GM21723 (cell line): ENCODE measurements at regions not wholly inside any gene's neighbourhood (a gene's known extent, or its start where the extent isn't known, plus 50 kb on each side); places are given as distances from the start of the nearest gene placed in this dataset.
"Not testable (repeated sequence)": the region's sequence is repeated elsewhere in the genome, so short reads cannot be mapped to it uniquely, and the experiment has no call there.

Experiments
- ATAC-seq: cut with Tn5 transposase; IDR thresholded peaks from one replicate; pipeline ENCODE4 v1.9.1; 2021; ENCODE audit warnings: mild to moderate bottlenecking, moderate library complexity; ENCODE audit not compliant: unreplicated experiment

GRCh38 chr14:27862684-27863083, 903.9 kb upstream of the FOXG1 start:
- no peak for ATAC-seq

DNA sequence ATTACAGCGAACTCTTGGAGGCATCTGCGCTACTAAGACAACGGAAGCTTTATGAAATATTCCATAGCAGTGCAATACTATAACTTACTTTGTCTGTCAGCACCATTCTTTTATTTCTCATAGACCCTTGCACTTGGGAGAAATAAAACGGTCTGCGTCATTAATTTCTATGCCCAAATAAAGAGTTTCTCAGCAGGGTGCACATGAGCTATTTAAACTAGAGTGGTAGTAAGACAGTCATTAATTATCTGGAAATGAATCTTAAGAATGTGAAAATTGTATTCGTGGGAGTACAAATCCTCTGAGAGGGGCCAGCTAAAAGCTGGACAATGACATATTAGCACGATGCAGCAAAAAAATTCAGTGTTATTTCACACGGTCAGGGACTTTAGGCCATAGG, 903.4 kb upstream of the FOXG1 start:
- no peak for ATAC-seq

- ATAC-seq, result no peak
Observed at GRCh38 chr14:27881063-27881462, 885.5 kb upstream of the FOXG1 start.

DNA sequence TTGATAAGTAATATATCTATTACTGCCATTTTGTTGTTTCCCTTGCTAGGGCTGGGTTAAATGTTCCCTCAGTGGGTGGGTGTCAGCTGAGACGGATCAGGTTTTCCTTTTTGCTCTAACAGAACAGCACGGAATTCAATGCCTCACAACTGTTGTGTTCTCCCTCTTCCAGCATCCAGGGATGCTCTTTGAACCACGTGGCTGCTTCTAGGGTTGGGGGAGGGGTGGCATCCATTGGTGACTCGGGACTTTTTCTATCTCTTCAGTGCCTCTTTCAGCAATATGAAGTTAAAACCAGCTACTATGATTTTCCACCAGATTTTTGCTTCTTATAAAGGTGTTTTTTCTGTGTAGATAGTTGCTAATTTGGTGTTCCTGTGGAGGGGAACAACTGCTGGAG, 884.9 kb upstream of the FOXG1 start:
- ATAC-seq, result no peak

DNA sequence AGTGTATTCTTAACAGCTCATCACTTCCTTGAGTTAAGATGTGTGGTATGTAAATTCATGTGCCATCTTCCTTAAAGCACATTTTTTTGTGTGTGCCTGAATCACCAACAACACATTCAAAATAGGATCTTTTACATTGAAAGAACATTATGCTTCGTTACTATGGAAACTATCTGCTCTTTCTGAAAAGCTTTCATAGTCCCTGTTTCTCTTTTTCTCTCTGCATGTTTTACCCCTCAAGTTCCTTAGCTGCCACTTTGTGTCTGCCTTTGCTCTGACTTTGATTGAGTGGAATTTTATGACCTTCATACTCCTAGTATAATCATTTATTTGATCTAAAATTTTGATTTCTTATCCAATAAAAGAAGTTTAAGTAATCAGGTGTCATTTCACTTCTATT, 880.3 kb upstream of the FOXG1 start:
- no peak for ATAC-seq

DNA sequence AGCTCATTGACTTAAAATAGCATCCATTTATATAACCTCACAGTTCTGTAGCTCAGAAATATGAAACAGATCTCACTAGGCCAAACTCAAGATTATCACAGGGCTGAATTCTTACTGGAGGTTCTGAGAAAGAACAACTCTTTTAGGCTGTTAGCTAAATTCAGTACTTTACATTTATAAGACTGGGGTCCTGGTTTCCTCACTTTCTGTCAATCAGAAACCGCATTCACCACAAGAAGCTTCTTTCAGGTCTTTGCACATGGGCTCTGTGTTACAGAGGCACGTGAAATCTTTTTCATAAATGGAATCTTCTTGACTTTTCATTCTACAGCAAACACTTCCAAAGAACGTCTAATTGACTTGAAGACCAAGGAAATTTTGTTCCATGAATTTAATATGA, 876.3 kb upstream of the FOXG1 start:
- no peak for ATAC-seq

DNA sequence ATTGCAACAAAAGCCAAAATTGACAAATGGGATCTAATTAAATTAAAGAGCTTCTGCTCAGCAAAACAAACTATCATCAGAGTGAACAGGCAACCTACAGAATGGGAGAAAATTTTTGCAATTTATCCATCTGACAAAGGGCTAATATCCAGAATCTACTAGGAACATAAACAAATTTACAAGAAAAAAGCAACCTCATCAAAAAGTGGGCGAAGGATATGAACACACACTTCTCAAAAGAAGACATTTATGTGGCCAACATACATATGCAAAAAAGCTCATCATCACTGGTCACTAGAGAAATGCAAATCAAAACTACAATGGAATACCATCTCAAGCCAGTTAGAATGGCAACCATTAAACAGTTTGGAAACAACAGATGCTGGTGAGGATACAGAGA, 858.1 kb upstream of the FOXG1 start:
- ATAC-seq, result not testable (repeated sequence)

- no peak for ATAC-seq
Observed at GRCh38 chr14:27916326-27916725, 850.3 kb upstream of the FOXG1 start.

DNA sequence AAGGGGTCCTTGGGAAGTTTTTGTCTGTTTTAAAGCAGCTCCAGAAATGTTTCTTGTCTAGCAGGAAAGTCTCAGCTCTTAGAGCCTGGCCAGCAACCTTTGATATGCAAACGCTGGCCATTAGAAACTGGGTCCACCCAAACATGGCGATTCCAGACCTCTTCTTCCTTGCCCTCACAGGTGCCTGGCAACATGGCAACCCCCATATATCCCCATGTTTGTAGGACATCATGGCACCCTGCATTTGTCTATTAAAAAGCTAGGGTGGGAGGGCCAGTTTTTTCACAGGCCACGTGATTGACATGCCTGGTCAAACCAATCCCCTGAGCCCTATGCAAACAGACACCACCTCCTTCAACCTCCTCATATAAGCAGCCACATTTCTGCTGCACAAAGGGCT, 848.7 kb upstream of the FOXG1 start:
- no peak for ATAC-seq

DNA sequence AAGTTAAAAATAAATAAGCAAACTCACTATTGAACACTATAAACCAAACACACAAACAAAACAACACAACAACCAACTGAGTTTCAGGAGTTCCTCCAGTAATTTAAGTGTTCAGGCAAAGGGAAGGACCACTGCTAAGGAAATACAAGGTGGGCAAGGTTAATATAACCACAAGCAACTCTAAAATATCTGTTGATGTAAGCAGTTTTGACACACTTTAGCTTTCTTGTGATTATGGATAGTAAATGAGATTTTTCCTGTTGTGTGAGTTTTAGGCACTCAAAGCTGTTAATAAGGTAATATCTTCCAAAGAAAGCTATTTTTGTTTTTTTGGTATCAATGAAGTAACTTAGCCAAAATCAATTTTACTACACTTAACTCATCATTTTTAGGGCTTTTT, 839.1 kb upstream of the FOXG1 start:
- no peak for ATAC-seq

GRCh38 chr14:27929797-27930347, 836.7 kb upstream of the FOXG1 start:
- ATAC-seq, result no peak

DNA sequence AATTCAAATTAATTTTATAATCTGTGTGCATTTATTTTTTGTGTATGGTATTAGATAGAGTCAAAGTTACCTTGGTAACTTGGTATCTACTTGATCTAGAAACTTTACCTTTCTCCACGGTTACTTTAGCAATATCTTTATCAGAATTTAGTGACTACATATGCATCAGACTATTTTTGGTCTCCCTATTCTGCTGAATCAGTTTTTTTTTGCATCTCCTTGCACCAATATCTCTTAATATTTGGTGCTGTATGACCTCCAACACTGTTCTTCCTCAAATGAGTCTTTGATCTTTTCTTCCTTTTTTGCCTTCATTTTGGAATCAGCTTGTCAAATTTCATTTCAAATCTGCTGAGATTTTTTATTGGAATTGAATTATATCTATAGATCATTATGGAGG, 828.2 kb upstream of the FOXG1 start:
- no peak for ATAC-seq

GRCh38 chr14:27945512-27945911, 821.1 kb upstream of the FOXG1 start:
- ATAC-seq, result no peak

- no peak for ATAC-seq
Observed at GRCh38 chr14:27958757-27959156, 807.8 kb upstream of the FOXG1 start.

DNA sequence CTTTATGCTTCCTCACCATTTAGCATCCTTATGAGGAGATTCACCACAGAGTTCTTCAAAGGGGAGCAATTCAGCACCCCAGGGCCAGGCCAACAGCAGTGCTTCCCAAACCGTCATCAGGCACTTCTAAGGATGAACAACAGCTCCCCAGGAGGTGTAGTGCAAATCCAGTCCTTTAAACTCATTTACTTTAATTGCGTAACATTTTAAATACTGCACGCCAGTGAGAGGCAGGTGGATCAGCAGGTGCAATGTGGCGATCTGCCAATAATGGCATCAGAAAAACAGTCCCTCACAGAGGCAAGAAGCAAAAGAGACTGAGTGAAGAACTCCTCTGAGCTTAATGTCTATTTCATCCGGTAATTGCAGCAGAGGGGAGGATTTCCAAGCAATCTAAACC, 770.9 kb upstream of the FOXG1 start:
- no peak for ATAC-seq

DNA sequence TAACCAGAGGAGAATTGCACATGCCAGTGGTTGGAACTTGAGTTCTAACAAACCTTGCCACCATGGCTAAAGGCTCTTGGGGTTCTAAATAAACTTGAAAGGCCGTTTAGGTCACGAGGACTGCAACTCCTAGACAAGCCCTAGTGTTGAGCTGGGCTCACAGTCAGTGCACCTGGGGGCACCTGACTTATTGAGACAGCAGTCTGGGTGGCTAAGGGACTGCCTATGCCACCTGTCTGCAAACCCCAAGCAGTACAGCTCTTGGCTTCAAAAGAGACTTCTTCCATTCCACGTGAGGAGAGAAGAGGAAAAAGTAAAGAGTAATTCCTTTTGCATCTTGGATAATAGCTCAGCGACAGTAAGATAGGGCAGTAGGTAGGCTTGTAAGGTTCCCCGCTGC, 765.6 kb upstream of the FOXG1 start:
- no peak for ATAC-seq

- ATAC-seq, result no peak
Observed at GRCh38 chr14:28012629-28013415, 753.8 kb upstream of the FOXG1 start.

- no peak for ATAC-seq
Observed at GRCh38 chr14:28020112-28020511, 746.5 kb upstream of the FOXG1 start.

DNA sequence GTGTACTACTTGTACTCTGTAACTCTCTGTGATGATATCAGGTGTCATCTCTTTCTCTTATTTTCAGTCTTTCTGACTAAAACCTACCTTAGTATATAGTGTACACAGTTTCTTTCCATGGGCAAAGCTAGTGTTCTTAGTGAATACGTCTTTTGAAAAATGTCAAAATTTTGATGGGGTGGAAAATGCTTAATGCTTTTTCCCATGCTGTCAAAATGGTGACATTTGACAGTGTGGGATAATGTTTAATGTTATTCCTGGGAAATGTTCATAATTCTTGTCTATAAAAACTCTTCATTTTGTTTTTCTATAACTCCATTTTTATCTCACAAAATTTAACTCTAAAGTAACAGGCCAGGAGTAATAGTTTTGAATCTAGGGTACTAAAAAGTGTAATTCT, 742.7 kb upstream of the FOXG1 start:
- no peak for ATAC-seq

DNA sequence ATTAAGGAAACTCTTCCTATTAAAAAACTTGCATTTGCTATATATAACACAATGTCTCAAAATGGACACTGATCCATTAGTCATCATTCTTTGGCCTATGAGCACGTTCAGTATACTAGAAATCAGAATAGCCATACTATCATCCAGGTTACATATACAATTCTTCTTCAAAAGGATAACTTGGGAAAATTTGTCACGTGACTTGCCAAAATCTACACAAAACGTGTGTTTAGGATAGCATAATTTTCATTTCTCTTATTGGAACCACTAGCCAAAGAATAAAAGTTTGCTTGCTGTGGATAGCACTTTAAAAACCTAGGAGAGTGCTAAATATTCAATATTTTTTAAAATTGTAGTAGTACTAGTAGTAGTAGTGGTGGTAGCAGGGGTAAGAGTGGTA, 714.3 kb upstream of the FOXG1 start:
- ATAC-seq, result no peak

DNA sequence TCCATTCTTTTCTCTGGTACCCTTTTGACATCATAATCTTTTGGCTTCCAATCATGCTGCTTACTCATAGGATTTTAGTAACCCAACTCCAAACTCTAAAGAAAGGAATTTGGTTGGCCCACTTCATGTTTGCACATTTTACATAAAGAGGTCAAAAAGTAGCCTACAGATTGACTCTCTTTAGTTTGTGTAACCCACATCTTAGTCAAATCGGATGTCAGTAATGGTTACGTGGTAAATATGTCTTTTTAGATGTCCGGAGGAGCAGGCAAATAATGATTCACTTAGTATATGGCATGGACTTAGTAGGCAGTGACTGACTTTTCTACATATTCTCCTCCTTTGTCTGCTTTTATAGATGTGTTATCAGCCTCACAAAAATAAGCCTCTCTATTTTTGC, 711.6 kb upstream of the FOXG1 start:
- ATAC-seq, result no peak

DNA sequence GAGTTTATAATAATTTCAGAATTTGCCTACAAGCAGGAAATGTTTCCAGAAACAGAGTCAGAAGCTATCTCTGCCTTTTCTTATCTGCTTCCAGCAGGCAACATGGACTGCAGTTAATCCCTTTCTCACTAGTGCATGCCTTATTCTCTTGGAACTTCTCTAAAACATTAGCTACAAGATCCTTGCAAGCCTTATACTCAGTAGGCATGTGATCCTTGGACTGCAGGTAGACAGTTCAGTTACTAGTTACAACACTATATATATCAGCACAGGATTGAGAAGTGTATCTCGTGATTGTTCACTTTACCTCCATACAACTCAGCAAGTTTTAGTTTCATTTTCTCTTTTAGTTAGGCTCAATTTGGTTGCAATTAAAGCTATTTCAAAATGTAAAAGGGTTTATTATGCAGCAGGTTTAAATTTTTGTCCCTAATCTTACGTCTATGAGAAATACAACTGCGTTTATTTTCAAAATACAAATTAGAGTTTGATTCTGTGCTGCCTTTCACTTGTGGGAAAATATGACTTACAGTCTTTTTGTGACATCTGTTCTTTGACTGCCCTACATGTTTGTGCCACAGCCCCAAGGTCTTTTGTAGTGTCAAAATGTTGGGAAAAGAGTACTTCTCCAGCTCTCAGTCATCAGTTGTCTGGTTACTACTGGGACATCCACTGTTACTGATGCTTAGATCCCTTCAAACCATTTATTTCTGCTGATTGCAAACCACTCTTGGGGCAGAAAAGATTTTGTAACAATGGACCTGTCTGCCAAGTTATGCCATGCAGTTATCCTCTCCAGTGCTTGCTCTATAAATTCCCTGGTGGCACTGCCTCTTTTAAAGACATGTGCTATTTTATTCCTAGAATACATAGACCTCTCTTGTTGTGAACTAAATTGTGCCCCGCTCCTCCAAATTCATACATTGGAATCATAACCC, 709.0 kb upstream of the FOXG1 start:
- no peak for ATAC-seq
